ENCODE measurements at regions not wholly inside any gene's neighbourhood (a gene's known extent, or its start where the extent isn't known, plus 50 kb on each side); places are given as distances from the start of the nearest gene placed in this dataset.

- Histone ChIP-seq H3K79me2 (ENCODE audit: control insufficient read depth, insufficient read depth, low read length) (no peaks in the 10 kb centered on the region), H4K20me1 (replicated peaks; ENCODE audit: control insufficient read depth, extremely low read depth, insufficient read depth, low read length) (no peaks in the 10 kb centered on the region), H3K36me3 (ENCODE audit: control insufficient read depth in 2 of 2, extremely low read depth in 1 of 2, insufficient read depth in 2 of 2, low read length in 2 of 2) (no peaks in the 10 kb centered on the region), H3K4me3 (replicated peaks in 1 of 3; ENCODE audit: insufficient read depth in 1 of 3, low read depth in 1 of 3, low read length in 3 of 3) (no peak overlapping the region), H3K27me3 (ENCODE audit: control insufficient read depth in 2 of 2, insufficient read depth in 2 of 2, low read length in 2 of 2) (no peaks in the 10 kb centered on the region), H3K4me1 (ENCODE audit: control insufficient read depth, extremely low read depth, insufficient read depth, low read length) (no peaks in the 10 kb centered on the region), H3K9me1 (replicated peaks; ENCODE audit: control insufficient read depth, extremely low read depth, insufficient read depth, low read length) (no peaks in the 10 kb centered on the region), H3K27ac (ENCODE audit: insufficient read depth, low read depth, low read length) (no peak overlapping the region), H3K4me2 (ENCODE audit: insufficient read depth, low read length) (no peak overlapping the region), H3K9ac (replicated peaks; ENCODE audit: extremely low read depth, insufficient read depth, low read length) (no peak overlapping the region), H2AFZ (ENCODE audit: low read depth, low read length) (no peak overlapping the region), H3K9me3 (replicated peaks; ENCODE audit: control insufficient read depth, insufficient read depth, low read length) (no peaks in the 10 kb centered on the region)
- DNase-seq (ENCODE audit: low read depth, low spot score) (no peak), FAIRE-seq (no peak)
- TF ChIP-seq EZH2 (IDR thresholded peaks at IDR 0.05; ENCODE audit: borderline replicate concordance, low read depth, low read length, severe bottlenecking) (no peak), FOS (IDR thresholded peaks at IDR 0.05; ENCODE audit: borderline replicate concordance, insufficient read depth, low read length) (no peak), GATA2 (IDR thresholded peaks at IDR 0.05; ENCODE audit: insufficient read depth, insufficient read length, low read depth, low read length) (no peak), JUN (IDR thresholded peaks at IDR 0.05; ENCODE audit: borderline replicate concordance, insufficient read depth, insufficient read length, low read depth) (no peak), CTCF (IDR thresholded peaks at IDR 0.05; ENCODE audit: extremely low read depth in 1 of 2, insufficient read depth in 1 of 2, low read depth in 1 of 2, low read length in 2 of 2) (no peak), MYC (IDR thresholded peaks at IDR 0.05; ENCODE audit: low read depth, low read length) (no peak)
- TF ChIP-seq, protein P1, sequence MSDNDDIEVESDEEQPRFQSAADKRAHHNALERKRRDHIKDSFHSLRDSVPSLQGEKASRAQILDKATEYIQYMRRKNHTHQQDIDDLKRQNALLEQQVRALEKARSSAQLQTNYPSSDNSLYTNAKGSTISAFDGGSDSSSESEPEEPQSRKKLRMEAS (IDR thresholded peaks at IDR 0.05; ENCODE audit: insufficient read depth, insufficient read length): no peak
- ChIA-PET CTCF (no interaction called here), POLR2A (no interaction called here)
- dilution Hi-C loops (cut with MboI; ENCODE audit: extremely low pct_ligation_motif_present, low sequenced_read_pairs): no loop called here
- no TSS peak for BruUV-seq (replicated peaks)
- intact Hi-C loops (cut with micrococcal nuclease): no loop called here
Measured at GRCh38 chr1:164210211-164210739, 348.7 kb upstream of the PBX1 start.
